Skin epidermis (tissue), 12 donors: ENCODE measurements at regions not wholly inside any gene's neighbourhood (a gene's known extent, or its start where the extent isn't known, plus 50 kb on each side); places are given as distances from the start of the nearest gene placed in this dataset.

ENCODE experiments used
- H3K27ac ChIP-seq, 21 experiments: fragments of 200-600 bp; sonication (generic) in 11 of 21; one replicate each; pipeline ENCODE4 v1.5.0; 2020; ENCODE audit warnings: mild to moderate bottlenecking in 3 of 21, inconsistent platforms in 2 of 21, moderate library complexity in 2 of 21
- H3K4me3 ChIP-seq, 7 experiments: fragments of 200-600 bp; sonication (generic) in 2 of 7; one replicate each; pipeline ENCODE4 v1.5.0; 2020; ENCODE audit warnings: inconsistent platforms in 2 of 7, mild to moderate bottlenecking in 2 of 7, moderate library complexity in 1 of 7

DNA sequence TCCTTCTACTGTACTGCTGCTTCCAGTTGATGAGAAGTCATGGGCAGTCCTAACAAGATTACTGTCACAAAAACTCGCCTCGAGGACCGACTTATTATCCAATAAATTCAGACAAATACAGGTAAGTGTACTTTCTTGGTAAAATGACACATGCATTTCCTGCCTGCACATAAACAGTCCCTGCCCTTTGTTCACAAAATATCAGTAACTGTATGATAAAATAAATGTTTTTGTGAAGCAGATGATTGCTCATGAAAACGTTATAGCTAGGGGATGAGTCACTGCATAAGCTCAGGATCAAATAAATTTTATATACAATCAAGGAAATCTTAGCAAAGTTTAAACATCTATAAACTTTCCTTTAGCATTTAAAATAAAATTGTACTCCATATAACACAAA is 164.5 kb upstream of the RIPOR2 start:
- no peak overlapping the region for H3K27ac ChIP-seq

DNA sequence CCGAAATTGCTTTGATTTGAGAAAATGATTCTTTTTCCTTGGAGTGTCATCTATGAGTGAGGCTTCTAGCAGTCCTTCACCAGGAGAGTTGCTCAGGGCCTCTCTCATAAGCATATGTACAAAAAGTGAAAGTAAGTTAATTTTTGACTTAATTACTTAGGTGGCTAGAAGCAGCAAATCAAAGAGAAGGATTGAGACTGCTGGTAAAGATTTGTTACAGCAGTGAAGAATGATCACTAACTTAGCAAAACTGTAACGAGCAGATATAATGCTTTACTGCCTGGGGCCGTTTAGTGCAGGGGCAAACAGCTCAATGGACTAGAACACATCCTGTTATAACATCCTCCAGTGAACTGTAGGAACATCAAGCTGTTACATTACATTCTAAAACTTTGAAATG is 167.8 kb upstream of the RIPOR2 start:
- Histone ChIP-seq H3K4me3 (no peak overlapping the region), H3K27ac (no peak overlapping the region)

More for the DNA sequence above, 164.5 kb upstream of the RIPOR2 start:
- no peak overlapping the region for H3K4me3 ChIP-seq

GRCh38 chr6:25105070-25105925 is 169.5 kb upstream of the RIPOR2 start:
- Histone ChIP-seq H3K4me3 (no peak overlapping the region), H3K27ac (peak overlapping the region in 7 of 21 experiments; percentile 7 to 59 (median 20))

DNA sequence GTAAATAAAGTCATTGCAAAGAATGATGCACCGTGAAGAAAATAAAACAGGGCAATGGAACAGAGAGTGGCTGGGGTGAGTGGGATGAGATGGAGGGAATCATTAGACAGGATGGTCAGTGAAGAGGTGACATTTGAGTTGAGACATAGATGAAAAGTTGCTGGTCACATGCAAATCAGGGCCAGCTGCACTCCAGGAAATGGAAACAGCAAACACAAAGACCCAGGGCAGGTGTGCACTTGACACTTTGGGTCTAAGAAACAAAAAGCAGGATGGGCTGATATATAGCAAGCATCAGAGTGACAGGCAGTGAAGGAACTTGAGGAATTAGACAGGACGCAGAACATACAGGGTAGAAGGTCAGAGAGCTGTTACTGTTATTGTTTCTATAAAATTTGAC is 171.5 kb upstream of the RIPOR2 start:
- no peak overlapping the region for H3K4me3 ChIP-seq
- no peak overlapping the region for H3K27ac ChIP-seq

DNA sequence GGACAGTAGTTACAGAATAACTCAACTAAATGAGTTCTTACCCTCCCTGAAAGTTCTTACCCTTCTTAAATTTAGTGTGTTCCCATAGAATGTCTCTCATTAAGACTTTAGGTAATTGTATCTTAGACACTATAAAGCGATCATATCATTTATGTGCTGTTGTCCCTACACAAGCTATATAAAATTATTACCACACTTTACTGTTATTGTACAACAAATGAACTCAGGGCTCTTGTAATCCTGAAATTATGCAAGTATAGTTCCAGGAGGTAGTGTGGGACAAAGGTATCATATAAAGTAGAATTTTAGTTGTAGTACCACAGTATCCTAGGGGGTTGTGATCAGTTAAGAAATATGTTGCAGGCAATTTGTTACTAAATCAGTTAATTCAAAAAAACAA is 167.4 kb upstream of the CARMIL1 start:
- Histone ChIP-seq H3K4me3 (no peak overlapping the region), H3K27ac (peak overlapping the region in 7 of 21 experiments; percentile 0 to 50 (median 9))

GRCh38 chr6:25112322-25112773 is 166.8 kb upstream of the CARMIL1 start:
- Histone ChIP-seq H3K27ac (peak overlapping the region in 8 of 21 experiments; percentile 0 to 50 (median 10)), H3K4me3 (no peak overlapping the region)

GRCh38 chr6:25113436-25113835 is 165.7 kb upstream of the CARMIL1 start:
- H3K4me3 ChIP-seq = no peak overlapping the region
- peak overlapping the region in 1 of 21 experiments; percentile 0 for H3K27ac ChIP-seq

DNA sequence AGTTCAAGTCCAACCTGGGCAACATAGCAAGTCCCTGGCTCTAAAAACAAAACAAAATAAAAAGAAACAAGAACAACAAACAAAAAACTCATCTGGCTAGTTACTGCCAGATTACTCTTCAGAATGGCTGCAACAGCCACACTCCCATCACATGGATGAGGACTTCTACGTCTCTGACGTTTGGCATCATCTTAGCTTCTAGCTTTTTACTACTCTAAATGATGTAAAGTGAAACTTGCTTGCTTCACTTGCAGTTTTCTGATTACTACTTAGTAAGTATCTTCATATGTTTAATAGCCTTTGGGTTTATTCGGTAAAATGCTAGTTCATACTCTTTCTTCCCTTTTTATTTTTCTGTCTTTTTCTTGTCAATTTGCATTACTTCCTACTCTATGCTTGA is 161.1 kb upstream of the CARMIL1 start:
- H3K4me3 ChIP-seq = no peak overlapping the region
- no peak overlapping the region for H3K27ac ChIP-seq

GRCh38 chr6:25121186-25121585 is 158.0 kb upstream of the CARMIL1 start:
- Histone ChIP-seq H3K4me3 (no peak overlapping the region), H3K27ac (peak overlapping the region in 7 of 21 experiments; percentile 8 to 68 (median 55))

- no peak overlapping the region for H3K4me3 ChIP-seq
- H3K27ac ChIP-seq = peak overlapping the region in 9 of 21 experiments; percentile 8 to 69 (median 46)
Measured at GRCh38 chr6:25122001-25122400, 157.2 kb upstream of the CARMIL1 start.

GRCh38 chr6:25122622-25123237 is 156.4 kb upstream of the CARMIL1 start:
- Histone ChIP-seq H3K27ac (peak overlapping the region in 5 of 21 experiments; percentile 21 to 69 (median 46)), H3K4me3 (no peak overlapping the region)

GRCh38 chr6:25124216-25124715 is 154.9 kb upstream of the CARMIL1 start:
- no peak overlapping the region for H3K27ac ChIP-seq
- H3K4me3 ChIP-seq = no peak overlapping the region

DNA sequence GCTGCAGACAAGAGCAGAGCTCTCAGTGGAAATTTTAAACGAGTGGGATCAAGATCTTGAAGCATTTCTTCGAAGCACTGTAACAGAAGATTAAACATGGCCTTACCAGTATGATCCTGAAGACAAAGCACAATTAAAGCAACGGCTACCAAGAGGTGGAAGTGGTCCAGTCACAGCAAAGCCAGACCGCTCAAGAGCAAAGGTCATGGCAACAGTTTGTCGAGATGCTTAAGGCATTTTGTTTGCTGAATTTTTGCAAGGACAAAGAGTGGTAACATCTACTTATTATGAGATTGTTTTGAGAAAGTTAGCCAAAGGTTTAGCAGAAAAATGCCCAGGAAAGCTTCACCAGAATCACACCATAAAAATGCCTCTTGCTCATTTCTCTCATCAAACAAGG is 153.4 kb upstream of the CARMIL1 start:
- H3K27ac ChIP-seq = no peak overlapping the region
- H3K4me3 ChIP-seq = no peak overlapping the region

DNA sequence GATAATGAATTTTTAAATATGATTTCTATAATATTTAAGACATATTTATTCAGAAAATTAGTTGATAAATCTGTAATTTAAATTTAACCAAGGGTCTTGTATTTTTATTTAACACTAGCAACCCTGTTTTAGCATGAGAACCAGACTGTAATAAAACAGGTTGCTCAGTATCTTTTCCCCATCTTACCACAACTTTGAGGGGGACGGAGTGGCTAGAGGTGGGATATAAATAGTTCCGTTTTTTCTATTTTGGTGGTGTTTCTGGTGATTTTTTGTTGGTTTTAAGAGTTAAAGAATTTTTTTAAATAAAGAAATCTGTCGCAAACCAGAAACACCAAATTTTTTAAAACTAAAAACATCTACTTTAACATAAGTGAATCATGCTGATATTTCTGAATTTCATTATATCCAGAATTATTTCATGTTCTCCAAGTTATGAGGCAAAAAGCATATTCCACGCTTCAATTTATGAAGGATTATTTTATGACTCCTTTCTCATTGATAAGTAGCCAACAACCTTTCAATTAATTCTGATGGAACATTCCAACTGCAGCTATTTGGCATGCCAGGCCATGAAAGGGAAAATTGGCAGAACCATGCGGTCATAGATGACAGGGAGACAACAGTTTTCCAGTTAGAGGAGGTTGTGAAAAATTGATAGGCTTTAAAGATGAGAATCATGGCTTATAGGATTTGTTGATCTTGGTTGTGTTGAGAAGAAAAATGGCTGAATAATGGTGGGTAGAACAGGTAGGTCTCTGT is 151.9 kb upstream of the CARMIL1 start:
- H3K4me3 ChIP-seq = no peak overlapping the region
- H3K27ac ChIP-seq = peak overlapping the region in 9 of 21 experiments; percentile 9 to 56 (median 29)

- peak overlapping the region in 3 of 21 experiments; percentile 11 to 60 (median 56) for H3K27ac ChIP-seq
Measured at GRCh38 chr6:25130518-25130917, 148.7 kb upstream of the CARMIL1 start.

GRCh38 chr6:25132934-25133333 is 146.2 kb upstream of the CARMIL1 start:
- H3K4me3 ChIP-seq = no peak overlapping the region
- H3K27ac ChIP-seq = no peak overlapping the region

More at GRCh38 chr6:25130518-25130917, 148.7 kb upstream of the CARMIL1 start:
- no peak overlapping the region for H3K4me3 ChIP-seq

DNA sequence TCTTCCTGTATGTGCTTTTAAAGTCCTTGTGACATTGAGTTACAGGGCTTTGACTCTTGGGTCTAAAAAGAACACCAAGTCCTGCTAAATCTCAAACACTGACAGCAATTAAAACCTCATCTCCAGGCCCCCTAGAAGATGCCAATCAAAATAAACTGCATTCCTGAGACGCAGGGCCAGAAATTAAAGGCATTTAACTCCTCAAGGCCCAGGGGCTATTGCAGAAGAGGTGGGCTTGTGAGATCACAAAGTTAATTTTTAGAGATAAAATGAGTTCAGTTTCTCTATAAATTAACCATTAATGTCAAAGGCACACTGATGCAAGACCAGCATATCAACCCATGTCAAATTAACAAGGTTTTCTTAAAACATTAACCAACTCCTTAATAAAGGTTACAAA is 145.6 kb upstream of the CARMIL1 start:
- Histone ChIP-seq H3K27ac (no peak overlapping the region), H3K4me3 (no peak overlapping the region)

DNA sequence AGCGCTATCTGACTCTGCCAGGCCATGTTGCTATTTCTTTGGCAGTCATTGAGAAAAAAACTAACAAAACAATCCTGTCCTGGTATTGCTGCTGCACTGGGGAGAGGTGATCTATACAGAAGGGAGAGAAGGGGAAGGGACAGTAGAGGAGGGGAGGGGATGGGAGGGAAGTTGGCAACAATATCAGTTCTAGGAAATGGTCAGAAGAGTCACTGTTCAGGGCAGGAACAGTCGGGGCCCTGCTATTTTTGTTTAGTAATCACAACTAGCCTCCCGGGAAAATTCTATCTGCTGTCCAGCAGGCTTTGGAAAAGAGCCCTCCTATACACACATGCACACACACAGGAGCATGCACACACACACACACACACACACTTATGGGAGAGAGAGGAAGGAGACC is 142.3 kb upstream of the CARMIL1 start:
- peak overlapping the region; percentile 13 to 50 (median 36) for H3K4me3 ChIP-seq
- peak overlapping the region in 20 of 21 experiments; percentile 29 to 98 (median 85) for H3K27ac ChIP-seq

- H3K27ac ChIP-seq = peak overlapping the region; percentile 41 to 98 (median 84)
- H3K4me3 ChIP-seq = peak overlapping the region; percentile 29 to 50 (median 36)
Measured at GRCh38 chr6:25137480-25137879, 141.7 kb upstream of the CARMIL1 start.

GRCh38 chr6:25137916-25138232 is 141.3 kb upstream of the CARMIL1 start:
- Histone ChIP-seq H3K27ac (peak overlapping the region; percentile 41 to 98 (median 84)), H3K4me3 (peak overlapping the region; percentile 29 to 50 (median 36))
